IMR-90 (cell line): ENCODE measurements at regions not wholly inside any gene's neighbourhood (a gene's known extent, or its start where the extent isn't known, plus 50 kb on each side); places are given as distances from the start of the nearest gene placed in this dataset.
"Not testable (repeated sequence)": the region's sequence is repeated elsewhere in the genome, so short reads cannot be mapped to it uniquely, and the experiment has no call there.

ENCODE experiments used
- ATAC-seq: fragments of 200-7000 bp; cut with Tn5 transposase; 2 replicates; pipeline ENCODE4 v1.9.1; 2020; ENCODE audit warnings: low read depth, mild to moderate bottlenecking, moderate library complexity
- BruUV-seq: library from RNA; stranded (reverse); fragments of 400-500 nt; replicated peaks from 2 replicates; lab custom pipeline; 2021; lab: Mats Ljungman, UMichigan
- CTCF ChIA-PET: fragments of 300-600 bp; formaldehyde crosslinking; extraction: SDS; loops from one replicate; lab custom pipeline; 2021; ENCODE audit warnings: antibody characterized with exemption; lab: Yijun Ruan, JAX
- POLR2A ChIA-PET: fragments of 300-600 bp; sonication (Branson Sonifier 250); formaldehyde crosslinking; loops from one replicate; lab custom pipeline; 2022; ENCODE audit warnings: antibody characterized with exemption; ENCODE audit not compliant: unreplicated experiment; lab: Charles Lee
- DNase-seq: peaks from one replicate; pipeline ENCODE4 v3.0.0; 2013
- H2AFZ ChIP-seq: replicated peaks from 2 replicates; pipeline ENCODE3; 2013; ENCODE audit warnings: low read length, mild to moderate bottlenecking; ENCODE audit not compliant: poor library complexity
- H2AK5ac ChIP-seq: 2 replicates; pipeline ENCODE4 v1.6.1; 2013; ENCODE audit warnings: low read depth, low read length, inconsistent platforms
- H2AK9ac ChIP-seq: replicated peaks from 2 replicates; pipeline ENCODE3; 2013; ENCODE audit warnings: mild to moderate bottlenecking, low read depth, low read length, moderate library complexity; ENCODE audit not compliant: poor library complexity
- H2BK120ac ChIP-seq: 2 replicates; pipeline ENCODE4 v1.6.1; 2013; ENCODE audit warnings: low read depth, low read length, inconsistent platforms
- H2BK15ac ChIP-seq: 3 replicates; pipeline ENCODE4 v1.6.1; 2013; ENCODE audit warnings: low read depth, low read length, inconsistent platforms
- H2BK20ac ChIP-seq: 2 replicates; pipeline ENCODE4 v1.6.1; 2013; ENCODE audit warnings: low read depth, mild to moderate bottlenecking, inconsistent platforms, low read length, moderate library complexity
- H2BK5ac ChIP-seq: 2 replicates; pipeline ENCODE4 v1.6.1; 2013; ENCODE audit warnings: mild to moderate bottlenecking, low read depth, low read length, inconsistent platforms; ENCODE audit not compliant: poor library complexity, severe bottlenecking
- H3K14ac ChIP-seq: replicated peaks from 2 replicates; pipeline ENCODE4 v1.6.1; 2013; ENCODE audit warnings: low read depth, low read length, inconsistent platforms
- H3K18ac ChIP-seq: 2 replicates; pipeline ENCODE4 v1.6.1; 2013; ENCODE audit warnings: low read depth, low read length, control low read depth
- H3K23ac ChIP-seq: 2 replicates; pipeline ENCODE4 v1.6.1; 2013; ENCODE audit warnings: low read depth, low read length, inconsistent platforms
- H3K27ac ChIP-seq: 2 replicates; pipeline ENCODE4 v1.5.1; 2013; ENCODE audit warnings: mild to moderate bottlenecking, control low read depth, low read length; ENCODE audit not compliant: insufficient read depth
- H3K27me3 ChIP-seq: 2 replicates; pipeline ENCODE4 v1.6.1; 2013; ENCODE audit warnings: low read length; ENCODE audit not compliant: control insufficient read depth, insufficient read depth
- H3K36me3 ChIP-seq: 2 replicates; pipeline ENCODE4 v1.6.1; 2013; ENCODE audit warnings: low read length, mixed read lengths; ENCODE audit not compliant: control insufficient read depth, insufficient read depth
- H3K4ac ChIP-seq: 2 replicates; pipeline ENCODE4 v1.6.1; 2013; ENCODE audit warnings: low read depth, low read length, inconsistent platforms
- H3K4me1 ChIP-seq: 2 replicates; pipeline ENCODE4 v1.6.1; 2013; ENCODE audit warnings: low read length, mixed read lengths; ENCODE audit not compliant: control insufficient read depth, insufficient read depth
- H3K4me2 ChIP-seq: 2 replicates; pipeline ENCODE4 v1.6.1; 2013; ENCODE audit warnings: low read depth, mild to moderate bottlenecking, control low read depth, low read length, moderate library complexity
- H3K4me3 ChIP-seq: 2 replicates; pipeline ENCODE4 v1.5.1; 2013; ENCODE audit warnings: low read depth, mild to moderate bottlenecking, control low read depth, low read length, moderate library complexity; ENCODE audit not compliant: insufficient read depth
- H3K56ac ChIP-seq: 2 replicates; pipeline ENCODE4 v1.6.1; 2013; ENCODE audit warnings: low read length, inconsistent platforms; ENCODE audit not compliant: insufficient read depth; ENCODE audit errors: extremely low read depth
- H3K79me1 ChIP-seq, 2 experiments: 2 replicates each; pipeline ENCODE4 v1.6.1; 2013; ENCODE audit warnings: low read length in 2 of 2, inconsistent platforms in 1 of 2, low read depth in 1 of 2
- H3K9ac ChIP-seq: 2 replicates; pipeline ENCODE4 v1.6.1; 2013; ENCODE audit warnings: low read depth, low read length, control low read depth
- H3K9me1 ChIP-seq: 2 replicates; pipeline ENCODE4 v1.6.1; 2013; ENCODE audit warnings: low read length, inconsistent platforms; ENCODE audit not compliant: insufficient read depth
- H3K9me3 ChIP-seq: 2 replicates; pipeline ENCODE4 v1.6.1; 2013; ENCODE audit warnings: low read length; ENCODE audit not compliant: control insufficient read depth, insufficient read depth
- H4K20me1 ChIP-seq: 2 replicates; pipeline ENCODE4 v1.6.1; 2013; ENCODE audit warnings: low read length, inconsistent platforms; ENCODE audit not compliant: insufficient read depth
- H4K5ac ChIP-seq: 2 replicates; pipeline ENCODE4 v1.6.1; 2013; ENCODE audit warnings: mild to moderate bottlenecking, low read depth, low read length, control low read depth
- H4K8ac ChIP-seq, 2 experiments: 2 replicates each; pipeline ENCODE4 v1.6.1; 2013; ENCODE audit warnings: low read depth in 2 of 2, low read length in 2 of 2, control low read depth in 1 of 2, inconsistent platforms in 1 of 2
- H4K91ac ChIP-seq: 2 replicates; pipeline ENCODE4 v1.6.1; 2013; ENCODE audit warnings: low read depth, low read length, inconsistent platforms; ENCODE audit not compliant: insufficient read depth
- CHD1 ChIP-seq: IDR thresholded peaks from 2 replicates; pipeline ENCODE4 v1.6.1; 2012; ENCODE audit warnings: low read depth, low read length, improper control_type of control experiment
- WGBS, 2 experiments: methylation state at CpG; one replicate each; pipeline versions ENCODE4 v1.1.5 to v1.1.7; 2013; ENCODE audit warnings: missing lambda C conversion rate in 2 of 2; ENCODE audit not compliant: insufficient read length in 1 of 2; ENCODE audit errors: extremely low coverage in 2 of 2; 5-methylcytosine and 5-hydroxymethylcytosine counted together
- dilution Hi-C: fragments of 300-500 bp; cut with HindIII; formaldehyde crosslinking; loops from one replicate; pipeline ENCODE4 v1.14.3; 2018; ENCODE audit warnings: low sequenced_read_pairs; ENCODE audit not compliant: unreplicated experiment
- in situ Hi-C: fragments of 300-500 bp; cut with MboI; formaldehyde crosslinking; loops from 3 replicates; pipeline ENCODE4 v1.14.3; 2019; ENCODE audit warnings: low sequenced_read_pairs, inconsistent platforms, mixed read lengths
- intact Hi-C: fragments of 100-400 bp; cut with micrococcal nuclease; formaldehyde crosslinking; loops from 2 replicates; pipeline ENCODE4 v1.10.0; 2022

GRCh38 chr2:234352270-234352669, 144.6 kb downstream of the ARL4C start:
- H2BK5ac ChIP-seq = no peak overlapping the region
- H4K91ac ChIP-seq = no peak overlapping the region
- TF ChIP-seq CHD1 = no peak
- BruUV-seq = no TSS peak
- no peak overlapping the region for H3K27ac ChIP-seq
- no peak overlapping the region for H2BK15ac ChIP-seq
- no peaks in the 10 kb centered on the region for H3K36me3 ChIP-seq
- H2AFZ ChIP-seq = no peak overlapping the region
- H3K79me1 ChIP-seq = no peaks in the 10 kb centered on the region
- intact Hi-C loops = no loop called here
- no peak overlapping the region for H3K56ac ChIP-seq
- no peaks in the 10 kb centered on the region for H3K4me1 ChIP-seq
- H3K9ac ChIP-seq = no peak overlapping the region
- no peak overlapping the region for H4K8ac ChIP-seq
- whole genome bisulfite sequencing, 2 experiments = no CpG with 5 or more reads among the region's 7 CpGs
- ChIA-PET CTCF (no interaction called here), POLR2A (no interaction called here)
- H3K9me3 ChIP-seq = no peaks in the 10 kb centered on the region
- no peak overlapping the region for H4K5ac ChIP-seq
- H3K27me3 ChIP-seq = peaks cover 10% of the 10 kb centered on the region
- DNase-seq = no peak
- H3K4me2 ChIP-seq = no peak overlapping the region
- no peak overlapping the region for H3K18ac ChIP-seq
- in situ Hi-C loops = no loop called here
- H3K23ac ChIP-seq = no peak overlapping the region
- no peak overlapping the region for H3K4ac ChIP-seq
- no peak overlapping the region for H2BK120ac ChIP-seq
- no peak overlapping the region for H2AK9ac ChIP-seq
- no peaks in the 10 kb centered on the region for H4K20me1 ChIP-seq
- no peak overlapping the region for H2BK20ac ChIP-seq
- no peak overlapping the region for H3K14ac ChIP-seq
- dilution Hi-C loops = no loop called here
- H3K9me1 ChIP-seq = no peaks in the 10 kb centered on the region
- no peak overlapping the region for H3K4me3 ChIP-seq
- no peak overlapping the region for H2AK5ac ChIP-seq
- ATAC-seq = no peak

- H2BK5ac ChIP-seq, dilution Hi-C loops, H4K8ac ChIP-seq, H3K23ac ChIP-seq, H3K9me1 ChIP-seq, POLR2A ChIA-PET, H2BK20ac ChIP-seq, H2BK120ac ChIP-seq, H2AFZ ChIP-seq, H3K56ac ChIP-seq, BruUV-seq, H3K27me3 ChIP-seq, H2AK9ac ChIP-seq, H2BK15ac ChIP-seq, intact Hi-C loops, H4K5ac ChIP-seq, in situ Hi-C loops, H3K18ac ChIP-seq, DNase-seq, H3K4me3 ChIP-seq, H3K4ac ChIP-seq, H3K27ac ChIP-seq, H3K4me2 ChIP-seq, H3K14ac ChIP-seq, H3K9me3 ChIP-seq, H2AK5ac ChIP-seq, CTCF ChIA-PET, H3K79me1 ChIP-seq, H3K36me3 ChIP-seq, H3K9ac ChIP-seq, H4K91ac ChIP-seq, ATAC-seq, H3K4me1 ChIP-seq, H4K20me1 ChIP-seq: not testable (repeated sequence)
- WGBS, 2 experiments = 80% methylated on average over 1 of the region's 10 CpGs; no CpG with 5 or more reads in 1 of the 2 experiments
Measured at GRCh38 chr2:234351866-234352265, 145.0 kb downstream of the ARL4C start.
